Transverse colon (tissue), 3 donors: ENCODE measurements at regions not wholly inside any gene's neighbourhood (a gene's known extent, or its start where the extent isn't known, plus 50 kb on each side); places are given as distances from the start of the nearest gene placed in this dataset.

Experiments used
- CTCF ChIP-seq, 5 experiments: fragments of 200-600 bp in 3 of 5; fragments of 450-650 bp in 2 of 5; sonication (generic) in 3 of 5; IDR thresholded peaks; 1 replicate in 2 of 5; 2 replicates in 3 of 5; pipeline ENCODE4 v1.5.1; 2016 to 2017; ENCODE audit warnings: antibody characterized with exemption in 5 of 5, inconsistent platforms in 3 of 5, mild to moderate bottlenecking in 2 of 5, moderate library complexity in 1 of 5
- EP300 ChIP-seq: sonication (generic); formaldehyde crosslinking; IDR thresholded peaks from one replicate; pipeline ENCODE4 v1.6.1; 2017; ENCODE audit warnings: antibody characterized with exemption, low read depth
- POLR2A ChIP-seq: fragments of 450-650 bp; IDR thresholded peaks from one replicate; pipeline ENCODE4 v1.6.1; 2016; ENCODE audit warnings: antibody characterized with exemption, mild to moderate bottlenecking, moderate library complexity

- TF ChIP-seq POLR2A (no peak), EP300 (no peak), CTCF (IDR thresholded peaks at IDR 0.05) (no peak)
Observed at GRCh38 chr1:64397541-64397940, 72.4 kb upstream of the CACHD1 start.
